Mesendoderm (in vitro differentiated cells): ENCODE measurements at regions not wholly inside any gene's neighbourhood (a gene's known extent, or its start where the extent isn't known, plus 50 kb on each side); places are given as distances from the start of the nearest gene placed in this dataset.

Source experiments
- DNase-seq: peaks from one replicate; pipeline ENCODE4 v3.0.0; 2013
- H2AK5ac ChIP-seq: 2 replicates; pipeline ENCODE4 v1.6.1; 2013; ENCODE audit warnings: low read length, inconsistent platforms
- H2BK120ac ChIP-seq: 2 replicates; pipeline ENCODE4 v1.6.1; 2013; ENCODE audit warnings: low read depth, mild to moderate bottlenecking, low read length, moderate library complexity, mixed read lengths
- H2BK15ac ChIP-seq: replicated peaks from 2 replicates; pipeline ENCODE4 v1.6.1; 2013; ENCODE audit warnings: low read depth, mild to moderate bottlenecking, moderate library complexity
- H2BK5ac ChIP-seq: 2 replicates; pipeline ENCODE4 v1.6.1; 2013; ENCODE audit warnings: low read length, inconsistent platforms
- H3K18ac ChIP-seq: 2 replicates; pipeline ENCODE4 v1.6.1; 2013; ENCODE audit warnings: mild to moderate bottlenecking, low read length, mixed read lengths
- H3K23ac ChIP-seq: one replicate; pipeline ENCODE4 v1.6.1; 2013; ENCODE audit warnings: low read length
- H3K27ac ChIP-seq: 2 replicates; pipeline ENCODE4 v1.5.1; 2013; ENCODE audit warnings: low read depth, mild to moderate bottlenecking, inconsistent platforms, low read length, moderate library complexity
- H3K27me3 ChIP-seq: 2 replicates; pipeline ENCODE4 v1.6.1; 2013; ENCODE audit warnings: low read length, control low read depth, mild to moderate bottlenecking, inconsistent platforms; ENCODE audit not compliant: insufficient read depth, poor library complexity
- H3K36me3 ChIP-seq: 2 replicates; pipeline ENCODE4 v1.6.1; 2013; ENCODE audit warnings: low read length, inconsistent platforms; ENCODE audit not compliant: control insufficient read depth, insufficient read depth
- H3K4ac ChIP-seq: one replicate; pipeline ENCODE4 v1.6.1; 2013; ENCODE audit warnings: low read depth, mild to moderate bottlenecking, low read length, moderate library complexity
- H3K4me1 ChIP-seq: 2 replicates; pipeline ENCODE4 v1.6.1; 2013; ENCODE audit warnings: low read depth, low read length, inconsistent platforms; ENCODE audit not compliant: control insufficient read depth
- H3K4me2 ChIP-seq: 2 replicates; pipeline ENCODE4 v1.6.1; 2013; ENCODE audit warnings: low read length
- H3K4me3 ChIP-seq: 2 replicates; pipeline ENCODE4 v1.5.1; 2013; ENCODE audit warnings: mild to moderate bottlenecking, low read length
- H3K56ac ChIP-seq: one replicate; pipeline ENCODE4 v1.6.1; 2013; ENCODE audit warnings: low read length
- H3K79me1 ChIP-seq: 2 replicates; pipeline ENCODE4 v1.6.1; 2013; ENCODE audit warnings: low read length, inconsistent platforms
- H3K79me2 ChIP-seq: 2 replicates; pipeline ENCODE4 v1.6.1; 2013; ENCODE audit warnings: mild to moderate bottlenecking, low read length; ENCODE audit not compliant: control insufficient read depth, insufficient read depth
- H3K9ac ChIP-seq: 2 replicates; pipeline ENCODE4 v1.6.1; 2013; ENCODE audit warnings: low read length, inconsistent platforms
- H4K5ac ChIP-seq: one replicate; pipeline ENCODE4 v1.6.1; 2013; ENCODE audit warnings: low read length
- H4K8ac ChIP-seq: one replicate; pipeline ENCODE4 v1.6.1; 2013; ENCODE audit warnings: low read depth, mild to moderate bottlenecking, control low read depth, low read length, moderate library complexity
- whole genome bisulfite sequencing: extraction: QIAGEN DNeasy Blood & Tissue Kit; methylation state at CpG from one replicate; pipeline ENCODE4 v1.1.7; 2013; ENCODE audit warnings: low lambda C conversion rate, missing lambda C conversion rate; ENCODE audit not compliant: insufficient coverage; ENCODE audit errors: extremely low coverage; 5-methylcytosine and 5-hydroxymethylcytosine counted together

DNA sequence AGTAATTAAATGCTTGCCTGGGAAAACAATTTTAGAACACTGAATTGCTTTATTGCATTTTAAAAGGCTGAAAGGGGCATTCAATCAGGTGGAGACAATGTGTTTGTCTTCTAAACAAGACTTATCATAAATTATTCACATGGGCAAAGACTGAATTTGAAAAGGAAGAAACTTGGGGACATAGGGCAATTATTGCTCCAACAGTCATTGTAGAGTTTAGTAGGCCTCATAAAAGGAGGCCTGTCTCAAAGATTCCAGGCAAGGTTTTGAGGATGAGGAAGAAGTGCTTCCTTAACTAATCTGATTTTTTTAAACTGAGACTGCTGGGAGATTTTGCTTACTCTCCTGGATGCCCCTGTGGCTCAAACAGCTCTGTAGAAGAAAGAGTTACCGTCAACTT is 174.4 kb upstream of the RPS6KA3 start:
- Histone ChIP-seq H3K4me2 (no peak overlapping the region), H3K4me1 (no peaks in the 10 kb centered on the region), H4K5ac (no peak overlapping the region), H3K79me1 (no peaks in the 10 kb centered on the region), H3K9ac (no peak overlapping the region), H2BK5ac (no peak overlapping the region), H4K8ac (no peak overlapping the region), H3K23ac (no peak overlapping the region), H3K27me3 (no peaks in the 10 kb centered on the region), H2BK15ac (no peak overlapping the region), H3K18ac (no peak overlapping the region), H3K4me3 (no peak overlapping the region), H3K36me3 (no peaks in the 10 kb centered on the region), H2AK5ac (no peak overlapping the region), H3K4ac (no peak overlapping the region), H3K56ac (no peak overlapping the region), H2BK120ac (no peak overlapping the region), H3K27ac (no peak overlapping the region), H3K79me2 (no peaks in the 10 kb centered on the region)
- no CpG with 5 or more reads among the region's 1 CpG for WGBS
- no peak for DNase-seq

DNA sequence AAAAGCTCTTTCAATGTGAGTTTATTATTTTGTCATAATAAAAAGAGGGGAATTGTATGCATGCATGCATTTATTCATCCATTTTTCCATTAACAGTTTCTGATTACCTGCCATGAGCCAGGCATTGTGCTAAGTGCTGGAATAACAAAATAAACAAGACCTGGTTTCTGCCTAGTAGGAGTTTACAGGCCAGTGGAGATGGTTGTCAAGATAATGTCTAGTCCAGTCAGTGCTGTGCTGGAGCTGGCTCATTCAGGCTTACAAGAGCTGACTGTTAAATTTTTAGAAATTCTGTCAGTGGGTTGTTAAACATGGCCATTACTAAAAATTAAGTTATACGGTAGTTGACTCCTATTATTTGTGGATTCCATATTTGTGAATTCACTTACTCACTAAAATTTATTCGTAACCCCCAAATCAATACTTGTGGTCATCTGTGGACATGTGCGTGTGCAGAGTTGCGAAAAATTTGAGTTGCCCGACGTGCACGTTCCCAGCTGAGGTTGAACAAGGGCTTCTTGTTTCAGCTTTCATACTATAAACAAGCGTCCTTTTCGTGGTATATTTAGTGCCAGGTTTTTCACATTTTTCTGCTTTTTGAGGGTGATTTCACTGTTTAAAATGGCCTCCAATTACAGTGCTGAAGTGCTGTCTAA is 172.3 kb upstream of the RPS6KA3 start:
- Histone ChIP-seq H2BK15ac (no peak overlapping the region), H3K4me2 (no peak overlapping the region), H3K36me3 (no peaks in the 10 kb centered on the region), H3K4ac (no peak overlapping the region), H3K79me2 (no peaks in the 10 kb centered on the region), H3K79me1 (no peaks in the 10 kb centered on the region), H3K27ac (no peak overlapping the region), H3K4me1 (no peaks in the 10 kb centered on the region), H3K9ac (no peak overlapping the region), H3K27me3 (no peaks in the 10 kb centered on the region), H3K23ac (no peak overlapping the region), H4K8ac (no peak overlapping the region), H3K18ac (no peak overlapping the region), H3K4me3 (no peak overlapping the region), H3K56ac (no peak overlapping the region), H2AK5ac (no peak overlapping the region), H2BK120ac (no peak overlapping the region), H2BK5ac (no peak overlapping the region), H4K5ac (no peak overlapping the region)
- no peak for DNase-seq
- no CpG with 5 or more reads among the region's 9 CpGs for WGBS

DNA sequence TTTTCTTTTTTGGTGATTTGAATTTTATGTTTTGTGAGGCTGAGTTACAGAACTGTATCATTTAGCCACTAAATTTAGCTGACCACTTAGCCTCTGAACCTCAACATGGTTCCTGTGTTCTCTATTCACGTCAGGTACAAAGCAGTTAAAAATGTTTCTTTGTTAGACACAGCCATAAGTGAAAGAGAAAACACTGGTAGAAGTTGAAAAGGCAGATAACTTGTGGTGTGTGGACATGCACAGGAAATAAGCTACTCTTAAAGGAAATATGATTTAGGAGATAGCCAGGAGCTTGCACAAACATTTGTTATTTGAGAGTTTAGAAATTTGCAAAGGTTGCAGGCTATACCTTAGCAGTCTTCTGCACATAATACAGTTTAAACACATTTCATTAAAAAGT is 171.0 kb upstream of the RPS6KA3 start:
- H3K56ac ChIP-seq: no peak overlapping the region
- H2AK5ac ChIP-seq: no peak overlapping the region
- H2BK15ac ChIP-seq: no peak overlapping the region
- no peaks in the 10 kb centered on the region for H3K27me3 ChIP-seq
- H3K4ac ChIP-seq: no peak overlapping the region
- no peak overlapping the region for H4K8ac ChIP-seq
- no peaks in the 10 kb centered on the region for H3K79me2 ChIP-seq
- no peak overlapping the region for H3K4me3 ChIP-seq
- no peak overlapping the region for H2BK5ac ChIP-seq
- no peak overlapping the region for H3K4me2 ChIP-seq
- no CpG with 5 or more reads among the region's 1 CpG for WGBS
- no peak overlapping the region for H3K27ac ChIP-seq
- no peak overlapping the region for H3K18ac ChIP-seq
- DNase-seq: no peak
- H3K4me1 ChIP-seq: no peaks in the 10 kb centered on the region
- no peak overlapping the region for H3K23ac ChIP-seq
- H4K5ac ChIP-seq: no peak overlapping the region
- H3K79me1 ChIP-seq: no peaks in the 10 kb centered on the region
- H3K36me3 ChIP-seq: no peaks in the 10 kb centered on the region
- no peak overlapping the region for H3K9ac ChIP-seq
- no peak overlapping the region for H2BK120ac ChIP-seq

DNA sequence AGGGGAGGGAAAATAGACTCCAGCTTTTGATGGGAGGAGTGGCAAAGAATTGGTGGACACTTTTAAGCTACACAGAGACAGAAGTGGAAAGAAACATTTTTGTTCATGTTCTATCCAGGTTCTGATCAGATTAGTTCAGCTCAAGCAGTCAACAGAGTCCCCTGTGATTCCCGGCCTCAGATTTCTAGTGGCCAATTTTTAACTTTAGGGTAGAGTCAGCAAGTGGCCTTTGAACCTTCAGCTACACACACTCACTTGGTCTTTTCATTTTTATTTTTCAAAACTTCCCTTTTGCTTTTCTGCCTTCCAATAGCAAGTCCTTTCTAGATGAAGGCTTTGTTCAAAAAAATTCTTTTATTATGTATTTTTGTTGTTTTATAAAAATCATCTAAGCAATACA is 169.2 kb upstream of the RPS6KA3 start:
- Histone ChIP-seq H3K79me1 (no peaks in the 10 kb centered on the region), H2BK120ac (no peak overlapping the region), H3K9ac (no peak overlapping the region), H2BK15ac (no peak overlapping the region), H3K18ac (no peak overlapping the region), H4K8ac (no peak overlapping the region), H3K23ac (no peak overlapping the region), H3K56ac (no peak overlapping the region), H4K5ac (no peak overlapping the region), H3K27me3 (no peaks in the 10 kb centered on the region), H3K36me3 (no peaks in the 10 kb centered on the region), H3K4ac (no peak overlapping the region), H3K79me2 (no peaks in the 10 kb centered on the region), H2AK5ac (no peak overlapping the region), H3K4me1 (no peaks in the 10 kb centered on the region), H3K4me2 (no peak overlapping the region), H2BK5ac (no peak overlapping the region), H3K4me3 (no peak overlapping the region), H3K27ac (no peak overlapping the region)
- WGBS: no CpG with 5 or more reads among the region's 1 CpG
- DNase-seq: no peak

GRCh38 chrX:20434986-20435385 is 168.3 kb upstream of the RPS6KA3 start:
- Histone ChIP-seq H3K56ac (no peak overlapping the region), H3K36me3 (no peaks in the 10 kb centered on the region), H3K23ac (no peak overlapping the region), H3K27ac (no peak overlapping the region), H2BK5ac (no peak overlapping the region), H4K8ac (no peak overlapping the region), H4K5ac (no peak overlapping the region), H3K18ac (no peak overlapping the region), H2BK15ac (no peak overlapping the region), H3K79me2 (no peaks in the 10 kb centered on the region), H3K27me3 (no peaks in the 10 kb centered on the region), H3K4me2 (no peak overlapping the region), H3K79me1 (no peaks in the 10 kb centered on the region), H2BK120ac (no peak overlapping the region), H3K9ac (no peak overlapping the region), H3K4me3 (no peak overlapping the region), H3K4ac (no peak overlapping the region), H2AK5ac (no peak overlapping the region), H3K4me1 (no peaks in the 10 kb centered on the region)
- no peak for DNase-seq
- WGBS: no CpG with 5 or more reads among the region's 3 CpGs

GRCh38 chrX:20433388-20433775 is 166.7 kb upstream of the RPS6KA3 start:
- H3K4me1 ChIP-seq: no peaks in the 10 kb centered on the region
- H2BK5ac ChIP-seq: no peak overlapping the region
- no peak overlapping the region for H2BK15ac ChIP-seq
- WGBS: no CpG with 5 or more reads among the region's 1 CpG
- H3K79me1 ChIP-seq: no peaks in the 10 kb centered on the region
- DNase-seq: no peak
- H3K56ac ChIP-seq: no peak overlapping the region
- no peaks in the 10 kb centered on the region for H3K79me2 ChIP-seq
- H3K23ac ChIP-seq: no peak overlapping the region
- no peak overlapping the region for H3K4ac ChIP-seq
- H3K27ac ChIP-seq: no peak overlapping the region
- H3K18ac ChIP-seq: no peak overlapping the region
- H3K27me3 ChIP-seq: no peaks in the 10 kb centered on the region
- H4K8ac ChIP-seq: no peak overlapping the region
- no peak overlapping the region for H3K4me3 ChIP-seq
- H2AK5ac ChIP-seq: no peak overlapping the region
- no peak overlapping the region for H3K4me2 ChIP-seq
- H3K9ac ChIP-seq: no peak overlapping the region
- H4K5ac ChIP-seq: no peak overlapping the region
- no peaks in the 10 kb centered on the region for H3K36me3 ChIP-seq
- H2BK120ac ChIP-seq: no peak overlapping the region
